ENCODE measurements at regions not wholly inside any gene's neighbourhood (a gene's known extent, or its start where the extent isn't known, plus 50 kb on each side); places are given as distances from the start of the nearest gene placed in this dataset.
A peak's percentile ranks its signal among the peaks of the same experiment; 100 is the strongest.

DNA sequence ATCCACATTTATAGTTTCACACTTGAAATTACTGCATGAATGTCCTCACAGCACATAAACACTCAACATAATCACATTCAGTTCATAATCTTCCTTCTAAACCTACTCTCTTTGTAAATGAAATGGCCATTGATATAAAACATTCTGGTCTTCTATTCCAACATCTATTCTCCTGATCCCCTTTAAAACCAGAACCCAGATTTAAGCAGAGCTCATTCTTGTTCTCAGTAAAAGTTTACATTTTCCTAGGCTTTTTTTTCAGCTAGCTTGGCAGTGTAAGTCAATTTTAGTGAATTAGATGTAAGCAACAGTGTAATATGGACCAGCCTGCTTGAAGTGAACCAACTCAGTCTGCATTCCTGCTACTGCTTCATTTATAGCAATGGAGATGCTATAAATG is 460.7 kb upstream of the RGS18 start:
- H2AFZ ChIP-seq (ENCODE audit: low read depth, low read length) = no peak overlapping the region
- no peaks in the 10 kb centered on the region for H3K27me3 ChIP-seq (ENCODE audit: low read depth, low read length)
- TF ChIP-seq CTCF (IDR thresholded peaks at IDR 0.05; ENCODE audit: low read depth, low read length) (no peak), EZH2phosphoT487 (IDR thresholded peaks at IDR 0.05; ENCODE audit: low read depth) (no peak)
- no peak overlapping the region for H3K9ac ChIP-seq (ENCODE audit: low read length)
- H3K27ac ChIP-seq (ENCODE audit: low read length) = no peak overlapping the region
- no peaks in the 10 kb centered on the region for H3K9me3 ChIP-seq (ENCODE audit: insufficient read depth, low read length)
- no peak overlapping the region for H3K4me3 ChIP-seq (ENCODE audit: low read length)
- peaks cover 13% of the 10 kb centered on the region for H3K4me1 ChIP-seq (ENCODE audit: low read length)
- H3K4me2 ChIP-seq (ENCODE audit: low read length) = no peak overlapping the region
- no peaks in the 10 kb centered on the region for H3K36me3 ChIP-seq (replicated peaks; ENCODE audit: low read depth, low read length)
- no peaks in the 10 kb centered on the region for H3K79me2 ChIP-seq (ENCODE audit: low read length)
- H4K20me1 ChIP-seq (ENCODE audit: insufficient read depth, low read length) = no peaks in the 10 kb centered on the region

DNA sequence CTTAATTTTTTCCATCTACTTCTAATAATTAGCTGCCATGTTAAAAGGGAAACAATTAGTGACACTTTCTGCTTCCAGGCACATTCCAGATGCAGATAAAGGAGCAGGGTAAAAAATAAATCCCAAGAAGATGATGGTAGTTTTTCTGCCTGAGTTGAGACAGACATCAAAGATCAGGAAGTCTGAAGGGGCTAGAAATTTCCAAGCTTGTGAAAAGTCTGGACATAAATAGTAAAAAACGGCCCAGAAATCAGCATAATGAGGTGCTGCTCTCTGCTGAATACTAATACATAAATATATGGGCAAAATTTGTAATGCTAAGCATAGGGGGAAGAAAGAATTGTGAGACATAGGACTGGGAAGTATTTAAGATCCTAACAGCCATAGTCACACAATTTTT is 460.0 kb upstream of the RGS18 start:
- H3K9ac ChIP-seq (ENCODE audit: low read length) = no peak overlapping the region
- no peaks in the 10 kb centered on the region for H3K27me3 ChIP-seq (ENCODE audit: low read depth, low read length)
- no peaks in the 10 kb centered on the region for H3K79me2 ChIP-seq (ENCODE audit: low read length)
- TF ChIP-seq EZH2phosphoT487 (IDR thresholded peaks at IDR 0.05; ENCODE audit: low read depth) = no peak
- no peak for TF ChIP-seq CTCF (IDR thresholded peaks at IDR 0.05; ENCODE audit: low read depth, low read length)
- H3K4me2 ChIP-seq (ENCODE audit: low read length) = no peak overlapping the region
- H3K4me3 ChIP-seq (ENCODE audit: low read length) = no peak overlapping the region
- H2AFZ ChIP-seq (ENCODE audit: low read depth, low read length) = no peak overlapping the region
- H4K20me1 ChIP-seq (ENCODE audit: insufficient read depth, low read length) = no peaks in the 10 kb centered on the region
- H3K27ac ChIP-seq (ENCODE audit: low read length) = no peak overlapping the region
- H3K36me3 ChIP-seq (replicated peaks; ENCODE audit: low read depth, low read length) = no peaks in the 10 kb centered on the region
- peaks cover 13% of the 10 kb centered on the region for H3K4me1 ChIP-seq (ENCODE audit: low read length)
- no peaks in the 10 kb centered on the region for H3K9me3 ChIP-seq (ENCODE audit: insufficient read depth, low read length)

DNA sequence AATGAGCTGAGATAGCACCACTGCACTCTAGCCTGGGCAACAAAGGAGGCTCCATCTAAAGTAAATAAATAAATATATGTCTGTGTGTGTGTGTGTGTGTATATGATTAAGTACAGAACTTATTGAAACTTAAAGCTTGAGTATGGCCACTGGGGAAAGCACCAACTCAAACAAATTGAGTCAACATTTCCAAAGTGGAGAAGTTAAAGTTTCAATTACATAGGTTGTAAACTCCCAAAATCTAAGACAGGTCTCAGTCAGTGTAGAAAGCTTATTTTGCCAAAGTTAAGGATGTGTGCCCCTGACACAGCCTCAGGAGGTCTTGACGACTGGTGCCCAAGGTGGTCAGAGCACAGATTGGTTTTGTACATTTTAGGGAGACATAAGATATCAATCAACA is 458.9 kb upstream of the RGS18 start:
- Histone ChIP-seq H2AFZ (ENCODE audit: low read depth, low read length) (no peak overlapping the region), H3K27me3 (ENCODE audit: low read depth, low read length) (no peaks in the 10 kb centered on the region), H3K9ac (ENCODE audit: low read length) (no peak overlapping the region), H4K20me1 (ENCODE audit: insufficient read depth, low read length) (no peaks in the 10 kb centered on the region), H3K9me3 (ENCODE audit: insufficient read depth, low read length) (no peaks in the 10 kb centered on the region), H3K4me2 (ENCODE audit: low read length) (peak overlapping the region; percentile 19), H3K79me2 (ENCODE audit: low read length) (no peaks in the 10 kb centered on the region), H3K27ac (ENCODE audit: low read length) (no peak overlapping the region), H3K36me3 (replicated peaks; ENCODE audit: low read depth, low read length) (no peaks in the 10 kb centered on the region), H3K4me1 (ENCODE audit: low read length) (peaks cover 13% of the 10 kb centered on the region), H3K4me3 (ENCODE audit: low read length) (no peak overlapping the region)
- TF ChIP-seq EZH2phosphoT487 (IDR thresholded peaks at IDR 0.05; ENCODE audit: low read depth) (no peak), CTCF (IDR thresholded peaks at IDR 0.05; ENCODE audit: low read depth, low read length) (no peak)

DNA sequence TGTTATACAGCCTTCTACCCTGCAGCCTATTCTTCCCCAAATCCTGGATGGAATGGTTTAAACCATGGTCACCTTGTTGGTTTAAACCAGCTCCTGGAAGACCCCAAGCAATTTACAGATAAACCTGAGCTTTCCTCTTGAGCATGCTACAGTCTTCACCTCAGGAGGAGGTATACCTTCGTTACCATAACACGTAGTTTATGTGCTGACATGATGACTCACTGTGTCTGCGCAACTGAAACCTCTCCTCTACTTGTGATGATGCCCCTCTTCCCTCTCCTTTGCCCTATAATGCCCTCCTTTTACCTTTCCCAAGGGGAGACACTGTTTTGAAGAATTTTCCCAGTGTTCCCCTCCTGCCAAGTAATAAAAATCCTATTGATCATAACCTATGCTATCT is 457.3 kb upstream of the RGS18 start:
- no peaks in the 10 kb centered on the region for H4K20me1 ChIP-seq (ENCODE audit: insufficient read depth, low read length)
- no peaks in the 10 kb centered on the region for H3K9me3 ChIP-seq (ENCODE audit: insufficient read depth, low read length)
- no peak overlapping the region for H3K9ac ChIP-seq (ENCODE audit: low read length)
- no peaks in the 10 kb centered on the region for H3K27me3 ChIP-seq (ENCODE audit: low read depth, low read length)
- no peak overlapping the region for H3K4me3 ChIP-seq (ENCODE audit: low read length)
- no peak overlapping the region for H2AFZ ChIP-seq (ENCODE audit: low read depth, low read length)
- H3K4me1 ChIP-seq (ENCODE audit: low read length) = peaks cover 13% of the 10 kb centered on the region
- no peak overlapping the region for H3K27ac ChIP-seq (ENCODE audit: low read length)
- TF ChIP-seq CTCF (IDR thresholded peaks at IDR 0.05; ENCODE audit: low read depth, low read length) (no peak), EZH2phosphoT487 (IDR thresholded peaks at IDR 0.05; ENCODE audit: low read depth) (no peak)
- no peaks in the 10 kb centered on the region for H3K36me3 ChIP-seq (replicated peaks; ENCODE audit: low read depth, low read length)
- no peak overlapping the region for H3K4me2 ChIP-seq (ENCODE audit: low read length)
- no peaks in the 10 kb centered on the region for H3K79me2 ChIP-seq (ENCODE audit: low read length)
